Panc1 (cell line): ENCODE measurements at regions not wholly inside any gene's neighbourhood (a gene's known extent, or its start where the extent isn't known, plus 50 kb on each side); places are given as distances from the start of the nearest gene placed in this dataset.
"Not testable (repeated sequence)": the region's sequence is repeated elsewhere in the genome, so short reads cannot be mapped to it uniquely, and the experiment has no call there.

Experiments
- ATAC-seq: fragments of 200-7000 bp; cut with Tn5 transposase; 2 replicates; pipeline ENCODE4 v1.9.1; 2020; ENCODE audit warnings: mild to moderate bottlenecking, moderate library complexity
- BruUV-seq: library from RNA; stranded (reverse); fragments of 400-500 nt; replicated peaks from 2 replicates; lab custom pipeline; 2021; lab: Mats Ljungman, UMichigan
- CTCF ChIA-PET: fragments of 300-600 bp; sonication (Branson Sonifier 250); formaldehyde crosslinking; loops from one replicate; lab custom pipeline; 2022; ENCODE audit warnings: antibody characterized with exemption; lab: Charles Lee
- POLR2A ChIA-PET: fragments of 300-600 bp; sonication (Branson Sonifier 250); formaldehyde crosslinking; loops from one replicate; lab custom pipeline; 2022; ENCODE audit warnings: antibody characterized with exemption; lab: Charles Lee
- DNase-seq: peaks from one replicate; pipeline ENCODE4 v3.0.0-alpha.2; 2010; ENCODE audit warnings: low read depth, low spot score
- H3K27ac ChIP-seq: 2 replicates; pipeline ENCODE4 v1.5.1; 2011; ENCODE audit warnings: mild to moderate bottlenecking, low read length, inconsistent platforms
- H3K27me3 ChIP-seq: fragments of 200-500 bp; sonication (Bioruptor generic); 2 replicates; pipeline ENCODE4 v1.6.0; 2014; ENCODE audit warnings: low read length, inconsistent platforms; ENCODE audit not compliant: control insufficient read depth, insufficient read depth
- H3K36me3 ChIP-seq: fragments of 200-500 bp; sonication (Bioruptor generic); 2 replicates; pipeline ENCODE4 v1.5.1; 2014; ENCODE audit warnings: inconsistent platforms, mild to moderate bottlenecking, low read length, moderate library complexity; ENCODE audit not compliant: control insufficient read depth, insufficient read depth
- H3K4me1 ChIP-seq: 2 replicates; pipeline ENCODE4 v1.5.1; 2011; ENCODE audit warnings: inconsistent platforms, mild to moderate bottlenecking, low read length, moderate library complexity; ENCODE audit not compliant: control insufficient read depth, insufficient read depth
- H3K4me3 ChIP-seq, 2 experiments: 2 replicates each; pipeline ENCODE4 v1.5.1; 2011 to 2012; ENCODE audit warnings: low read depth in 2 of 2, low read length in 2 of 2, mild to moderate bottlenecking in 2 of 2, inconsistent platforms in 1 of 2, moderate library complexity in 1 of 2
- H3K9me3 ChIP-seq: fragments of 200-500 bp; sonication (Bioruptor generic); 2 replicates; pipeline ENCODE4 v1.5.1; 2014; ENCODE audit warnings: low read depth, mild to moderate bottlenecking, inconsistent platforms, low read length, moderate library complexity; ENCODE audit not compliant: control insufficient read depth, insufficient read depth
- POLR2AphosphoS5 ChIP-seq: IDR thresholded peaks from 2 replicates; pipeline ENCODE4 v1.6.1; 2012; ENCODE audit warnings: mild to moderate bottlenecking, low read depth, low read length, moderate library complexity
- TCF7L2 ChIP-seq: IDR thresholded peaks from 2 replicates; pipeline ENCODE4 v1.6.1; 2011; ENCODE audit warnings: mild to moderate bottlenecking, low read depth, low read length, inconsistent platforms
- in situ Hi-C: cut with HindIII; loops from 2 replicates; pipeline ENCODE4 v1.10.0; 2016; ENCODE audit warnings: low sequenced_read_pairs, low pct_unique_long_range_greater_than_20kb
- intact Hi-C: fragments of 100-400 bp; cut with micrococcal nuclease; formaldehyde crosslinking; loops from one replicate; pipeline ENCODE4 v1.10.0; 2022; ENCODE audit not compliant: unreplicated experiment
- TF ChIP-seq, protein P1 (sequence below): fragments of 450-650 bp; IDR thresholded peaks from 2 replicates; pipeline ENCODE4 v1.5.1; 2017; ENCODE audit warnings: mild to moderate bottlenecking
- TF ChIP-seq, protein P2 (sequence below), 2 experiments: IDR thresholded peaks; 2 replicates each; pipeline ENCODE4 v1.6.1; 2011 to 2012; ENCODE audit warnings: low read depth in 2 of 2, control low read depth in 1 of 2, low read length in 1 of 2, mild to moderate bottlenecking in 1 of 2, moderate library complexity in 1 of 2; ENCODE audit not compliant: insufficient read depth in 1 of 2

GRCh38 chr2:212722046-212722445 is 183.4 kb upstream of the ERBB4 start:
- Histone ChIP-seq H3K27me3 (no peaks in the 10 kb centered on the region), H3K27ac (no peak overlapping the region), H3K9me3 (no peaks in the 10 kb centered on the region), H3K4me1 (no peaks in the 10 kb centered on the region), H3K4me3 (no peak overlapping the region), H3K36me3 (no peaks in the 10 kb centered on the region)
- TF ChIP-seq POLR2AphosphoS5 = no peak
- TF ChIP-seq, protein P1, sequence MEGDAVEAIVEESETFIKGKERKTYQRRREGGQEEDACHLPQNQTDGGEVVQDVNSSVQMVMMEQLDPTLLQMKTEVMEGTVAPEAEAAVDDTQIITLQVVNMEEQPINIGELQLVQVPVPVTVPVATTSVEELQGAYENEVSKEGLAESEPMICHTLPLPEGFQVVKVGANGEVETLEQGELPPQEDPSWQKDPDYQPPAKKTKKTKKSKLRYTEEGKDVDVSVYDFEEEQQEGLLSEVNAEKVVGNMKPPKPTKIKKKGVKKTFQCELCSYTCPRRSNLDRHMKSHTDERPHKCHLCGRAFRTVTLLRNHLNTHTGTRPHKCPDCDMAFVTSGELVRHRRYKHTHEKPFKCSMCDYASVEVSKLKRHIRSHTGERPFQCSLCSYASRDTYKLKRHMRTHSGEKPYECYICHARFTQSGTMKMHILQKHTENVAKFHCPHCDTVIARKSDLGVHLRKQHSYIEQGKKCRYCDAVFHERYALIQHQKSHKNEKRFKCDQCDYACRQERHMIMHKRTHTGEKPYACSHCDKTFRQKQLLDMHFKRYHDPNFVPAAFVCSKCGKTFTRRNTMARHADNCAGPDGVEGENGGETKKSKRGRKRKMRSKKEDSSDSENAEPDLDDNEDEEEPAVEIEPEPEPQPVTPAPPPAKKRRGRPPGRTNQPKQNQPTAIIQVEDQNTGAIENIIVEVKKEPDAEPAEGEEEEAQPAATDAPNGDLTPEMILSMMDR = no peak
- no peak for TF ChIP-seq TCF7L2
- intact Hi-C loops = no loop called here
- CTCF ChIA-PET = no interaction called here
- in situ Hi-C loops = no loop called here
- no TSS peak for BruUV-seq
- no peak for ATAC-seq
- POLR2A ChIA-PET = no interaction called here
- DNase-seq = no peak

- no peak overlapping the region for H3K4me3 ChIP-seq
- TF ChIP-seq, protein P1 = no peak
- TF ChIP-seq, protein P2, sequence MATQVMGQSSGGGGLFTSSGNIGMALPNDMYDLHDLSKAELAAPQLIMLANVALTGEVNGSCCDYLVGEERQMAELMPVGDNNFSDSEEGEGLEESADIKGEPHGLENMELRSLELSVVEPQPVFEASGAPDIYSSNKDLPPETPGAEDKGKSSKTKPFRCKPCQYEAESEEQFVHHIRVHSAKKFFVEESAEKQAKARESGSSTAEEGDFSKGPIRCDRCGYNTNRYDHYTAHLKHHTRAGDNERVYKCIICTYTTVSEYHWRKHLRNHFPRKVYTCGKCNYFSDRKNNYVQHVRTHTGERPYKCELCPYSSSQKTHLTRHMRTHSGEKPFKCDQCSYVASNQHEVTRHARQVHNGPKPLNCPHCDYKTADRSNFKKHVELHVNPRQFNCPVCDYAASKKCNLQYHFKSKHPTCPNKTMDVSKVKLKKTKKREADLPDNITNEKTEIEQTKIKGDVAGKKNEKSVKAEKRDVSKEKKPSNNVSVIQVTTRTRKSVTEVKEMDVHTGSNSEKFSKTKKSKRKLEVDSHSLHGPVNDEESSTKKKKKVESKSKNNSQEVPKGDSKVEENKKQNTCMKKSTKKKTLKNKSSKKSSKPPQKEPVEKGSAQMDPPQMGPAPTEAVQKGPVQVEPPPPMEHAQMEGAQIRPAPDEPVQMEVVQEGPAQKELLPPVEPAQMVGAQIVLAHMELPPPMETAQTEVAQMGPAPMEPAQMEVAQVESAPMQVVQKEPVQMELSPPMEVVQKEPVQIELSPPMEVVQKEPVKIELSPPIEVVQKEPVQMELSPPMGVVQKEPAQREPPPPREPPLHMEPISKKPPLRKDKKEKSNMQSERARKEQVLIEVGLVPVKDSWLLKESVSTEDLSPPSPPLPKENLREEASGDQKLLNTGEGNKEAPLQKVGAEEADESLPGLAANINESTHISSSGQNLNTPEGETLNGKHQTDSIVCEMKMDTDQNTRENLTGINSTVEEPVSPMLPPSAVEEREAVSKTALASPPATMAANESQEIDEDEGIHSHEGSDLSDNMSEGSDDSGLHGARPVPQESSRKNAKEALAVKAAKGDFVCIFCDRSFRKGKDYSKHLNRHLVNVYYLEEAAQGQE (IDR thresholded peaks at IDR 0.05; ENCODE audit: insufficient read depth in 1 of 2, low read depth in 2 of 2, low read length in 1 of 2) = no peak
- H3K27me3 ChIP-seq = no peaks in the 10 kb centered on the region
- in situ Hi-C loops = no loop called here
- no peak overlapping the region for H3K27ac ChIP-seq
- no peak for ATAC-seq
- intact Hi-C loops = no loop called here
- no peaks in the 10 kb centered on the region for H3K9me3 ChIP-seq
- no peaks in the 10 kb centered on the region for H3K4me1 ChIP-seq
- ChIA-PET CTCF (no interaction called here), POLR2A (no interaction called here)
- no peaks in the 10 kb centered on the region for H3K36me3 ChIP-seq
- no peak for DNase-seq
- no TSS peak for BruUV-seq
These were observed 182.4 kb upstream of the ERBB4 start for GRCh38 chr2:212721026-212721451.

GRCh38 chr2:212715411-212715810 is 176.8 kb upstream of the ERBB4 start:
- CTCF ChIA-PET, intact Hi-C loops, H3K36me3 ChIP-seq: not testable (repeated sequence)

More at GRCh38 chr2:212715411-212715810, 176.8 kb upstream of the ERBB4 start:
- BruUV-seq, DNase-seq, H3K27ac ChIP-seq, H3K4me1 ChIP-seq, in situ Hi-C loops, H3K9me3 ChIP-seq, H3K27me3 ChIP-seq, ATAC-seq, POLR2A ChIA-PET, H3K4me3 ChIP-seq: not testable (repeated sequence)
